GM12878 (cell line): ENCODE measurements at regions not wholly inside any gene's neighbourhood (a gene's known extent, or its start where the extent isn't known, plus 50 kb on each side); places are given as distances from the start of the nearest gene placed in this dataset.

Source experiments
- ATAC-seq: fragments of 200-7000 bp; cut with Tn5 transposase; 3 replicates; pipeline ENCODE4 v1.9.1; 2020; ENCODE audit warnings: mild to moderate bottlenecking, moderate library complexity
- BruUV-seq: library from RNA; stranded (reverse); fragments of 400-500 nt; replicated peaks from 2 replicates; lab custom pipeline; 2021; lab: Mats Ljungman, UMichigan
- CTCF ChIA-PET: fragments of 300-600 bp; sonication (Branson Sonifier 250); formaldehyde crosslinking; extraction: SDS; loops from one replicate; lab custom pipeline; 2021; ENCODE audit warnings: inconsistent platforms; lab: Yijun Ruan, JAX
- POLR2A ChIA-PET: fragments of 350-600 bp; formaldehyde crosslinking; extraction: SDS; loops from one replicate; lab custom pipeline; 2021; ENCODE audit warnings: inconsistent platforms; lab: Charles Lee
- RAD21 ChIA-PET: fragments of 300-600 bp; sonication (Branson Sonifier 250); formaldehyde crosslinking; loops from one replicate; lab custom pipeline; 2023; ENCODE audit warnings: antibody characterized with exemption; ENCODE audit not compliant: unreplicated experiment; lab: Charles Lee
- SMC1A ChIA-PET: fragments of 300-600 bp; sonication (Branson Sonifier 250); formaldehyde crosslinking; loops from one replicate; lab custom pipeline; 2023; ENCODE audit not compliant: unreplicated experiment, uncharacterized antibody; lab: Charles Lee
- DNase-seq: peaks from one replicate; pipeline ENCODE4 v3.0.0-alpha.2; 2011; ENCODE audit warnings: low read depth, low spot score
- FAIRE-seq: peaks from 3 replicates; lab custom pipeline; 2011; peaks lifted over from hg19 to GRCh38; lab: Jason Lieb, UNC
- H2AFZ ChIP-seq: 2 replicates; pipeline ENCODE4 v1.6.0; 2011; ENCODE audit warnings: low read depth, low read length, control low read depth; ENCODE audit not compliant: control insufficient read depth
- H3K27ac ChIP-seq: 2 replicates; pipeline ENCODE4 v1.5.1; 2011; ENCODE audit warnings: control low read depth; ENCODE audit not compliant: control insufficient read depth, insufficient read depth
- H3K27me3 ChIP-seq, 2 experiments: replicated peaks in 1 of 2; 2 replicates each; pipeline versions ENCODE4 v1.6.0 to v1.6.1; 2011; ENCODE audit warnings: low read length in 1 of 2; ENCODE audit not compliant: control insufficient read depth in 2 of 2, insufficient read depth in 2 of 2
- H3K36me3 ChIP-seq, 2 experiments: 2 replicates each; pipeline ENCODE4 v1.5.1; 2011; ENCODE audit warnings: low read length in 1 of 2; ENCODE audit not compliant: control insufficient read depth in 2 of 2, insufficient read depth in 2 of 2
- H3K4me1 ChIP-seq: 2 replicates; pipeline ENCODE4 v1.6.1; 2011; ENCODE audit warnings: mild to moderate bottlenecking, low read length, moderate library complexity, mixed read lengths; ENCODE audit not compliant: control insufficient read depth, insufficient read depth
- H3K4me2 ChIP-seq: 2 replicates; pipeline ENCODE4 v1.6.0; 2011; ENCODE audit warnings: control low read depth; ENCODE audit not compliant: control insufficient read depth, insufficient read depth
- H3K4me3 ChIP-seq: fragments of 200-600 bp; sonication (generic); 2 replicates; pipeline ENCODE4 v1.5.1; 2016
- H3K79me2 ChIP-seq: 2 replicates; pipeline ENCODE4 v1.6.0; 2011; ENCODE audit warnings: low read length; ENCODE audit not compliant: control insufficient read depth, insufficient read depth
- H3K9ac ChIP-seq: 2 replicates; pipeline ENCODE4 v1.8.0; 2011; ENCODE audit warnings: low read length, control low read depth, mixed read lengths; ENCODE audit not compliant: control insufficient read depth, insufficient read depth
- H3K9me3 ChIP-seq: replicated peaks from 3 replicates; pipeline ENCODE4 v1.5.1; 2011; ENCODE audit warnings: mild to moderate bottlenecking, low read length; ENCODE audit not compliant: control insufficient read depth, insufficient read depth
- H4K20me1 ChIP-seq: 2 replicates; pipeline ENCODE4 v1.6.0; 2011; ENCODE audit not compliant: control insufficient read depth, insufficient read depth
- CBX5 ChIP-seq: sonication (generic); IDR thresholded peaks from 2 replicates; pipeline ENCODE4 v1.6.1; 2016; ENCODE audit warnings: low read depth, moderate library complexity, mild to moderate bottlenecking, inconsistent platforms
- CHD2 ChIP-seq: IDR thresholded peaks from 2 replicates; pipeline ENCODE4 v1.6.1; 2011; ENCODE audit warnings: low read depth, low read length, improper control_type of control experiment, borderline replicate concordance
- CUX1 ChIP-seq: IDR thresholded peaks from 2 replicates; pipeline ENCODE4 v1.6.1; 2012; ENCODE audit warnings: improper control_type of control experiment, low read depth, low read length; ENCODE audit not compliant: insufficient replicate concordance
- DPF2 ChIP-seq: fragments of 450-650 bp; IDR thresholded peaks from 2 replicates; pipeline ENCODE4 v1.6.1; 2017; ENCODE audit warnings: mild to moderate bottlenecking
- E4F1 ChIP-seq: fragments of 450-650 bp; IDR thresholded peaks from 2 replicates; pipeline ENCODE4 v1.6.1; 2018; ENCODE audit warnings: borderline replicate concordance, mild to moderate bottlenecking; ENCODE audit not compliant: partially characterized antibody
- EED ChIP-seq: sonication (generic); IDR thresholded peaks from 2 replicates; pipeline ENCODE4 v1.6.1; 2016; ENCODE audit warnings: antibody characterized with exemption, low read depth
- FOXK2 ChIP-seq: fragments of 450-650 bp; IDR thresholded peaks from 2 replicates; pipeline ENCODE4 v1.6.1; 2017; ENCODE audit warnings: mild to moderate bottlenecking, moderate library complexity
- GABPA ChIP-seq: IDR thresholded peaks from 2 replicates; pipeline ENCODE4 v1.6.1; 2014; ENCODE audit warnings: antibody characterized with exemption, low read depth, mild to moderate bottlenecking, inconsistent platforms
- IKZF1 ChIP-seq: fragments of 450-650 bp; conservative IDR thresholded peaks from 2 replicates; pipeline ENCODE4 v1.6.1; 2017; ENCODE audit warnings: antibody characterized with exemption, mild to moderate bottlenecking
- JUNB ChIP-seq: IDR thresholded peaks from 2 replicates; pipeline ENCODE4 v1.6.1; 2016; ENCODE audit warnings: antibody characterized with exemption, mild to moderate bottlenecking
- MTA2 ChIP-seq: fragments of 450-650 bp; IDR thresholded peaks from 2 replicates; pipeline ENCODE4 v1.6.1; 2016; ENCODE audit warnings: low read depth, mild to moderate bottlenecking, moderate library complexity
- NFIC ChIP-seq: IDR thresholded peaks from 2 replicates; pipeline ENCODE4 v1.6.1; 2012; ENCODE audit warnings: low read depth, mild to moderate bottlenecking, inconsistent platforms, low read length, moderate library complexity
- NFYB ChIP-seq: IDR thresholded peaks from 2 replicates; pipeline ENCODE4 v1.6.1; 2011; ENCODE audit warnings: low read depth, mild to moderate bottlenecking, low read length, improper control_type of control experiment, moderate library complexity; ENCODE audit not compliant: insufficient read depth
- SMAD1 ChIP-seq: fragments of 450-650 bp; IDR thresholded peaks from 2 replicates; pipeline ENCODE4 v1.6.1; 2018; ENCODE audit warnings: mild to moderate bottlenecking, low read depth; ENCODE audit not compliant: partially characterized antibody
- SP1 ChIP-seq: IDR thresholded peaks from one replicate; pipeline ENCODE4 v1.6.1; 2011; ENCODE audit warnings: low read depth, low read length
- SREBF2 ChIP-seq: IDR thresholded peaks from 2 replicates; pipeline ENCODE4 v1.6.1; 2012; ENCODE audit warnings: mild to moderate bottlenecking, low read length
- ZSCAN29 ChIP-seq: fragments of 450-650 bp; IDR thresholded peaks from 2 replicates; pipeline ENCODE4 v1.6.1; 2017; ENCODE audit warnings: mild to moderate bottlenecking, moderate library complexity
- WGBS: methylation state at CpG from one replicate; pipeline ENCODE4 v1.1.6; 2016; ENCODE audit warnings: low lambda C conversion rate; ENCODE audit not compliant: insufficient replicate concordance, insufficient coverage; ENCODE audit errors: missing lambda C conversion rate; 5-methylcytosine and 5-hydroxymethylcytosine counted together
- in situ Hi-C: fragments of 300-500 bp; cut with MboI; formaldehyde crosslinking; loops from 9 replicates; pipeline ENCODE4 v1.14.3; 2018; ENCODE audit warnings: mixed read lengths
- intact Hi-C: fragments of 100-400 bp; cut with micrococcal nuclease; formaldehyde crosslinking; loops from one replicate; pipeline ENCODE4 v1.14.2; 2022; ENCODE audit not compliant: unreplicated experiment
- TF ChIP-seq, protein P1 (sequence below): fragments of 450-650 bp; IDR thresholded peaks from 2 replicates; pipeline ENCODE4 v1.6.1; 2016; ENCODE audit warnings: mild to moderate bottlenecking

DNA sequence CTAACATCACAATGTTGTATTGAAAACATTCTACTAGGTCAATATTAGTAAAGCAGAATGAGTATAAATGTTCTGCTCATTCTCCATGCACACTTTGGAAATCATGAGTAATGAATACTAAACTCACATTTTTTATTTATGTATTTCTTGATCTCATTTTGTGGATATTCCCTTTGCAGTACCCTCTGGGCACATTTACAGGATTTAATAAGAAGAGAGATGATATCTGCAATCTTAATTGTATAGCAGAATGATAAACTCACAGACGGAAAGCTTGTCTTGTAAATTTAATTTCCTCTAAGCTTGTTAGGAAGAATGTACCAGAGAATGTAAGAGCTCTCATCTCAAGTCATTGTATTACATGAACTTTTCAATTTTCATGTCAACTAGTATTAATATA lies 1279.7 kb downstream of the PCDH7 start:
- FAIRE-seq (no peak), DNase-seq (no peak), ATAC-seq (no peak)
- intact Hi-C loops (no loop called here), in situ Hi-C loops (no loop called here)
- H3K27me3 ChIP-seq: no peaks in the 10 kb centered on the region
- H3K36me3 ChIP-seq: no peaks in the 10 kb centered on the region
- ChIA-PET RAD21 (interaction anchor here (1.5 kb wide), 1 partner anchor 9 kb away, joined by 5 read pairs; no protein-coding TSS in a partner anchor), CTCF (no interaction called here), SMC1A (no interaction called here), POLR2A (no interaction called here)
- H3K27ac ChIP-seq: no peak overlapping the region
- H3K4me1 ChIP-seq: no peaks in the 10 kb centered on the region
- no peak overlapping the region for H2AFZ ChIP-seq
- WGBS: 38% methylated on average over 1 of the region's 1 CpG
- H3K79me2 ChIP-seq: no peaks in the 10 kb centered on the region
- H4K20me1 ChIP-seq: no peaks in the 10 kb centered on the region
- H3K4me2 ChIP-seq: no peak overlapping the region
- no peak overlapping the region for H3K4me3 ChIP-seq
- no peak for TF ChIP-seq NFIC
- TF ChIP-seq DPF2: no peak
- TF ChIP-seq MTA2: no peak
- TF ChIP-seq ZSCAN29: no peak
- TF ChIP-seq SP1: no peak
- no peak for TF ChIP-seq CBX5
- no peak for TF ChIP-seq EED
- no peak for TF ChIP-seq JUNB
- no peak for TF ChIP-seq SREBF2
- TF ChIP-seq E4F1: no peak
- no peak for TF ChIP-seq SMAD1
- no peak for TF ChIP-seq GABPA
- TF ChIP-seq FOXK2: no peak
- TF ChIP-seq CUX1: no peak
- no peak for TF ChIP-seq IKZF1
- no peak for TF ChIP-seq CHD2
- TF ChIP-seq, protein P1, sequence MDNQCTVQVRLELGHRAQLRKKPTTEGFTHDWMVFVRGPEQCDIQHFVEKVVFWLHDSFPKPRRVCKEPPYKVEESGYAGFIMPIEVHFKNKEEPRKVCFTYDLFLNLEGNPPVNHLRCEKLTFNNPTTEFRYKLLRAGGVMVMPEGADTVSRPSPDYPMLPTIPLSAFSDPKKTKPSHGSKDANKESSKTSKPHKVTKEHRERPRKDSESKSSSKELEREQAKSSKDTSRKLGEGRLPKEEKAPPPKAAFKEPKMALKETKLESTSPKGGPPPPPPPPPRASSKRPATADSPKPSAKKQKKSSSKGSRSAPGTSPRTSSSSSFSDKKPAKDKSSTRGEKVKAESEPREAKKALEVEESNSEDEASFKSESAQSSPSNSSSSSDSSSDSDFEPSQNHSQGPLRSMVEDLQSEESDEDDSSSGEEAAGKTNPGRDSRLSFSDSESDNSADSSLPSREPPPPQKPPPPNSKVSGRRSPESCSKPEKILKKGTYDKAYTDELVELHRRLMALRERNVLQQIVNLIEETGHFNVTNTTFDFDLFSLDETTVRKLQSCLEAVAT: no peak
- no peak for TF ChIP-seq NFYB
- TF ChIP-seq, all 136 proteins: peak for 0
- no peak overlapping the region for H3K9ac ChIP-seq
- H3K9me3 ChIP-seq: no peaks in the 10 kb centered on the region
- no TSS peak for BruUV-seq
